GM21528 (cell line): ENCODE measurements at regions not wholly inside any gene's neighbourhood (a gene's known extent, or its start where the extent isn't known, plus 50 kb on each side); places are given as distances from the start of the nearest gene placed in this dataset.

Experiments
- ATAC-seq: cut with Tn5 transposase; IDR thresholded peaks from one replicate; pipeline ENCODE4 v1.9.1; 2021; ENCODE audit warnings: mild to moderate bottlenecking, moderate library complexity; ENCODE audit not compliant: unreplicated experiment, low FRiP score

DNA sequence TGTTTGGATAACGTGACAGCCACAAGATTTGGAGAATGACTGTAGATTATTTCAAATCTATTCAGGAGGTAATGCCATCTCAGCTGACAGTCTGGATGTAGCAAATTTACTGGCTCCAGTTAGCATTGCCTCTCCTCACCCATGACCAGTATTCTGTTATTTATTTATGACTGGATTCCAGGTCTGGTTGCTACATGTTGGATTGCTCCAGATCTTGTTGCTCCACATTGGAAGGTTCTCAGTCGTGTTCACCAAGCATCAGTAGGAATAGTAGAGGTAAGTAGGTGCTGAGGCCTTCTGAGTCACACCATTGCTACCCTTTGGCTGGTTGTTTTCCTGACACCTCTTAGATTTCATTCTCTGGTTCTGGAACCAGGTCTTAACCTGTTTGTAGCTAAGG, 69.5 kb upstream of the ELOVL5 start:
- no peak for ATAC-seq

DNA sequence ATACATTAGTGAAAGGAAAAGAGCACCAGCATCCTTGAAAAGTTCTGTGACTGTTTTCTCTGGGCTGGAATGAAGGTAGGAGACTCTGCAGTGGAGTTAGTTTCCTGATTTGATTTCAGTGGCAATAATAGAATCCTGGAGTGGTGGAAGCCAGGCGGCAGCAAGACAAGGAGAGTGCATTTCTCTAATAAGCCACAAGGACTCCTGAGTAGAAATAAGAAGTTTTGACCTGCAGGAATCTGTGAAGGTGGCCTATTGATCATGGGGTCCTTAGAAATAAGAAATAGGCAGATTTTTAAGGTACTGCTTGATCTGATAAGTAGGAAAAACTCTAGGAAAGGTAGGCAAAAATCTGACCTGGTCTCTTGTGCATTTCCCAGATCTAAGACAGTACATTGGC, 68.4 kb upstream of the ELOVL5 start:
- no peak for ATAC-seq

DNA sequence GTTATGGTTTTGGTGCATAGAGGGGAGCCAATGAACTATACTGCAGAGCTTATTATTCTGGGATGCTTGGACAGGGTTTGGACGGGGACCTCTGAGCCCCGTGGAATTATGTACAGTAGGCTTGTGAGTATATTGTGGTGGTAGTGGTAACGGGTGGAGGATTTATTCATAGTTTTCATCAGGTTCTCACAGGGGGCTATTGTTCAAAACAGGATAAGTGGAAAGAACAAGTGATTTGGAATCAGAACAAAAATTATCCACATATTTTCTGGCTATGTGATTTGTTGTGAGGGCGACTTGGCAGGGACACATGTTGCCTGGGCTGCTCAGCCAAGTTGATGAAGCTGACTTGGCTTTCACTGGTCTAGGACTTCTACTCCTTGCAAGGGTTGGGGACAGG, 64.6 kb upstream of the ELOVL5 start:
- no peak for ATAC-seq

DNA sequence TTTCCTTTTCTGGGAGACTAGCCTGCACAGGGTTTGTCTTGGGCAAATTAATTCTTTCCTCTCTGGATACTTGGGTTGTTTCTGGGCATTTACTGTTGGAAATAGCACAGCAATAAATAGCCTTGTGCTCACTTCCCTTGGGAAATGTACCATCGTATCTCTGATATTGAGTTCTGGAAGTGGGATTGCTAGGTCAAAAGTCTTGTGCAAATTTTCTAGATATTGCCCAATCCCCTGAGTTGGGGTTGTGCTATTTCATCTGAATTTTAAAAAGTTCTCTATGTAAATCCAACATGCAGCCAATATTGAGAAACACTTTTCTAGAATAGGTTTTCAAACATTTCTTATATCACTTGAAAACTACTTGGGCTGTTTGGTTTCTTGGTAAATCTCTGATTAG, 64.0 kb upstream of the ELOVL5 start:
- no peak for ATAC-seq

DNA sequence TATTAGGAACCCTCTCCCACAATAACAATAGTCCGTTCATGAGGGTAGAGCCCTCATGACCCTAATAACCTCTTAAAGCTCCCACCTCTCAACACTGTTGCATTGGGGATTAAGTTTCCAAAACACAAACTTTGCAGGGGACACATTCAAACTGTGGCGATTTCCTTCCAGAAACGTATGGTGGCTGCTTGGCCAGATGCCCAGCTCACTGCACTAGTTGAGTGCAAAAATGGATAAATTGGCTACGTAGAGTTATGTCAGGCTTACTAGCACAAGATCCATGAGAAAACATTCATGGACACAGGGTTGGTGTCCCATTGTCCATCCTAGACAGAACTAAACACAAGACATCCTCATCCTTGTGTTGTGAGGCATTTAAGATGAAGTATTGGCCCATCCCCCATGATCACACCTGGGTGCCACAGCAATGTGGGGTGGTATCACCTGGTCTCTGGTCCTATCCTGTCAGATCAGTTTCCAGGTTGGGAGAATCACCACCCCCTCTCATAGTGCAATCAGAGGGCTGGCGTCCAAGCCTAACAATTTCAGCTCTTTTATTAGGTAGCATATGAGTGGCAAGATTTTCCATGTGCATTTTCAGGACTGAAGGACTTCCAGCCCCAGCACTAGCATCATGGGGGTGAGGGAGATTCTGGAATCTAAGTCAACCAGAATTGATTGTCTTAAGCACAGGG, 63.4 kb upstream of the ELOVL5 start:
- ATAC-seq = no peak

DNA sequence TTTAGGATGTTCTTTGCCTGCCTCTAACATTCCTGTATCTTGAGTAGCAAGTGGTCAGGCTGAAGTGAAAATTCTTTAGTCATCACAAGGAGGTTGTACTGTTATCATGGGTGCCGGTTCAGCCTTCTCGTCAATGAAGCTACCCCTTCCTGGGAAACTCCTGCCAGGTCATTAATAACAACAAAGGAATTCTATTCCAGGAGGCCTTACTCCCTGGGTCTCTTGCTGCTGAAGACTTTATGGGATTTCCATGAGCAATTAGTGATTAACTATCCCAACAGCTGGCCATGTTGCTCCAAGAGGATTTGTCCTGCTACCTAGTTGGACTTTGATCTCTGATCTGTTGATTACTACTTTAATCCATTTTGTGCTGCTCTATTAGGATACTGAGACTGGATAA, 62.7 kb upstream of the ELOVL5 start:
- ATAC-seq = no peak

DNA sequence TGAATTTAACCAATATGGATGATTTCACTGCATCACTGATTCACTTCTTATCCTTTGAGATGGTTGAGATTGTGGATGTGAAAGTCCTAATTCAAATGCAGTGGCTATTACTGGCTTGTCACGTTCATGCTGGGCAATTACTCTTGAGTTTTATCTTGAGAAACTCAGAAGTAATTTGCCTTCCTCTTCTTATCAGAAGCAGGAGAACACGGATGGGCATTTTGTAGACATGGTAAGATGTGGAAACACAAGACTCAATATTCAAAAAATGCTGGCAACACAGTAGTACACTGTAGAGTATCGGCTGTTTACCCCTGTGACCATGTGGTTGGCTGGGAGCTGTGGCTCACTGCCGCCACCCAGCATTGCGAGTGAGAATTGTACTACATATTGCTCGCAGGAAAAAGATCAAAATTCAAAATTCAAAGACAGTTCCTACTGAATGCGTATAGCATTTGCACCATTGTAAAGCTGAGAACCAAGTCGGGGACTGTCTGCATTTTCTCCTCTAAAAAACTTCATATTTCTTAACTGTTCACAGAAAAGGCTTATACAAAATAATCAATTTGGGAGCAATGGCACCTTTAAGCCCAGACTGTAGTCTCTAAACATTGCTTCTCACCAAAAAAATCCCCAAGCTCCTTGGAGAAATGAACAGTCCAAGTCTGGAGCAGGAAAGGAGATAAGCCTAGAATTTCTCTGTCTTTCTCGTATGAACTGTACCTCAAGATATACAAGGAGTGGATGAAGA, 61.9 kb upstream of the ELOVL5 start:
- ATAC-seq = peak; percentile 93

DNA sequence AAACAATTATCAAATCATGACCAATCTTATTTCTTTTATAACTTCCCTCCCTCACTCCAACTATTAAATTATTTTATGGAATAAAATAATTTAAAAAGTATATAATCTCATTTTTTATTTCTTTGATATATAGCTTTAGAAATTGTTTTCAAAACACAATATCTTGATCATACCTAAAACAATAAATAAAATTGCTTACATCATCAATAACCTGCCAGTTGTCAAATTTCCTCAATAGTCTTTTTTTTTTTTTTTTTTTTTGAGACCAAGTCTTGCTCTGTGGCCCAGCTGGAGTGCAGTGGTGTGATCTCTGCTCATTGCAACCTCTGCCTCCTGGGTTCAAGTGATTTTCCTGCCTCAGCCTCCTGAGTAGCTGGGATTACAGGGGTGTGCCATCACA, 60.1 kb upstream of the ELOVL5 start:
- ATAC-seq = no peak

DNA sequence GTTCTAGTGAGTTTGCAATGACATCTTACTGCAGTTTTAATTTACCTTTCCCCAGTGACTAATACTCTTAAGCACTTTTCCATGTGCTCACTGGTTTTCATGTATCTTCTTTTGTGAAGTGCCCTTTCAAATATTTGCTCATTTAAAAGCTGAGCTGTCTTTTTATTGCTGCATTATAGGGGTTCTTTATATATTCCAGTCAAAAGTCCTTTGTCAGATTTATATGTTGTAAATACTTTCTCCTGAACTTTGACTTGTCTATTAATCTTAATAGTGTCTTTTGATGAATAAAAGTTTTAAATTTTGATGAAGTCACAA, 50.2 kb upstream of the ELOVL5 start:
- ATAC-seq = no peak

DNA sequence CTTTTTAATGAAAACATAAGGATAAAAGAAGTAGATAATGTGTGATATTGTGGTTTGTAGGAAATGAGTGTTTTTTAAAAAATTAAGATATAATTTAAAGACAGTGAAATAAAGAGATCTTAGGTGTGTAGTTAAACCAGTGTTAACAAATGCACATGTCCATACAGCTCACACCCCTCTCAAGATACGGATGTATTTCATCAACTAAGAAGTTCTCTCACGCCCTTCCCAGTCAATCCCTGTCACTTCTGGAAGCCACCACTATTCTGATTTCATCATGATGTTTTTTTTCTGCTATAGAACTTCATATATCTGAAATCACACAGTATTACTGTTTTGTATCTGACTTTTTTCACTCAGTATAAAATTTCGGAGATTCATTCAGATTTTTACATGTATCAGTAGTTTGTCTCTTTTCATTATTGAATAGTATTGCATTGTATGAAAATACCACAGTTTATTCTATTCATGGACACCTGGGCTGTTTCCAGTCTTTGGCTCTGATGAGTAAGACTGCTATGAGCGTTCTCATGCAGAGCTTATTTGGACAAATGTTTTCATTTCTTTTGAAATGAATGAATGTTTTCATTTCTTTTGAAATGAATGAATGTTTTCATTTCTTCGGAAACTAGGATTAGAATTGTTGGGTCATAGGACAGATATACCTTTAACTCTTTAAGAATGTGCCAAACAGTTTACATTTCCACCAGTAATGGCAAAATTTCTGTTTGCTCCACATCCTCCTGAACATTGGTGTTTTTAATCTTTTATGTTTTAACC, 49.7 kb upstream of the ELOVL5 start:
- no peak for ATAC-seq
